Adrenal gland (tissue), 5 donors: ENCODE measurements at regions not wholly inside any gene's neighbourhood (a gene's known extent, or its start where the extent isn't known, plus 50 kb on each side); places are given as distances from the start of the nearest gene placed in this dataset.

Source experiments
- POLR2A ChIP-seq, 2 donors: fragments of 450-650 bp; IDR thresholded peaks; one replicate each; pipeline ENCODE4 v1.6.1; 2017; ENCODE audit warnings: antibody characterized with exemption in 2 of 2, mild to moderate bottlenecking in 2 of 2, moderate library complexity in 1 of 2
- TF ChIP-seq, protein P1 (sequence below), 6 experiments: fragments of 450-650 bp in 4 of 6; fragments of 200-600 bp in 2 of 6; sonication (generic) in 1 of 6; IDR thresholded peaks; 1 replicate in 5 of 6; 2 replicates in 1 of 6; pipeline versions ENCODE4 v1.5.1 to v1.8.0; 2016 to 2021; ENCODE audit warnings: antibody characterized with exemption in 6 of 6, mild to moderate bottlenecking in 2 of 6, moderate library complexity in 1 of 6
- donor health status: DM: no; HTN: no; CAD: no.

DNA sequence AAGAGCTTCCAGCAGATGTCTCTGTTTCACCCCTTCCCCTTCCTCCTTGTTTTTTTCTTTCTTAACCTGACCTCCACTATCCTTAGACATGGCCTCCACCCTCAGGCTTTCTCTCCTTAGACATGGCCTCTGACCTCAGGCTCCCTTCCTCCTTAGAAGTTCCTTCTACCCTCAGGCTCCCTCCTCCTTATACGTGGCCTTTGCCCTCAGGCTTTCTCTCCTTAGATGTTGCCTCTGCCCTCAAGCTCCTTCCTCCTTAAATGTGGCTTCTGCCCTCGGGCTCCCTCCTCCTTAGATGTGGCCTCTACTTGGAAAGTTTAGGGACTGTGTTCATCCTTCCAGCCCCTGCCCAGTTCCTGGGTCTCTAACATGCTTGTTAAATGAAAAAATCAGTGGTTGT lies 180.4 kb upstream of the S1PR3 start:
- TF ChIP-seq, protein P1, sequence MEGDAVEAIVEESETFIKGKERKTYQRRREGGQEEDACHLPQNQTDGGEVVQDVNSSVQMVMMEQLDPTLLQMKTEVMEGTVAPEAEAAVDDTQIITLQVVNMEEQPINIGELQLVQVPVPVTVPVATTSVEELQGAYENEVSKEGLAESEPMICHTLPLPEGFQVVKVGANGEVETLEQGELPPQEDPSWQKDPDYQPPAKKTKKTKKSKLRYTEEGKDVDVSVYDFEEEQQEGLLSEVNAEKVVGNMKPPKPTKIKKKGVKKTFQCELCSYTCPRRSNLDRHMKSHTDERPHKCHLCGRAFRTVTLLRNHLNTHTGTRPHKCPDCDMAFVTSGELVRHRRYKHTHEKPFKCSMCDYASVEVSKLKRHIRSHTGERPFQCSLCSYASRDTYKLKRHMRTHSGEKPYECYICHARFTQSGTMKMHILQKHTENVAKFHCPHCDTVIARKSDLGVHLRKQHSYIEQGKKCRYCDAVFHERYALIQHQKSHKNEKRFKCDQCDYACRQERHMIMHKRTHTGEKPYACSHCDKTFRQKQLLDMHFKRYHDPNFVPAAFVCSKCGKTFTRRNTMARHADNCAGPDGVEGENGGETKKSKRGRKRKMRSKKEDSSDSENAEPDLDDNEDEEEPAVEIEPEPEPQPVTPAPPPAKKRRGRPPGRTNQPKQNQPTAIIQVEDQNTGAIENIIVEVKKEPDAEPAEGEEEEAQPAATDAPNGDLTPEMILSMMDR (IDR thresholded peaks at IDR 0.05): no peak
- TF ChIP-seq POLR2A (IDR thresholded peaks at IDR 0.05): no peak
